ENCODE measurements at regions not wholly inside any gene's neighbourhood (a gene's known extent, or its start where the extent isn't known, plus 50 kb on each side); places are given as distances from the start of the nearest gene placed in this dataset.

- no peak for TF ChIP-seq CSRNP3 (CRISPR knock-in tag; IDR thresholded peaks at IDR 0.05)
- no peak for TF ChIP-seq TSHZ2 (CRISPR knock-in tag; IDR thresholded peaks at IDR 0.05)
- no peak for TF ChIP-seq TCF4 (CRISPR knock-in tag; IDR thresholded peaks at IDR 0.05; ENCODE audit: borderline replicate concordance)
Measured at GRCh38 chr2:57111531-57111930, 927.7 kb downstream of the CCDC85A start.

Data from SK-N-SH treated with all-trans-retinoic acid at 6 μM for 48 hours (cell line).